Astrocyte (in vitro differentiated cells and primary cell): ENCODE measurements at regions not wholly inside any gene's neighbourhood (a gene's known extent, or its start where the extent isn't known, plus 50 kb on each side); places are given as distances from the start of the nearest gene placed in this dataset.
A peak's percentile ranks its signal among the peaks of the same experiment; 100 is the strongest.

Experiments used
- DNase-seq: peaks from one replicate; pipeline ENCODE4 v3.0.0-alpha.2; 2010; ENCODE audit warnings: low read depth
- FAIRE-seq: peaks from 2 replicates; lab custom pipeline; 2011; peaks lifted over from hg19 to GRCh38; lab: Jason Lieb, UNC
- H2AFZ ChIP-seq: 2 replicates; pipeline ENCODE4 v1.6.0; 2012; ENCODE audit warnings: low read depth, low read length, inconsistent platforms
- H3K27ac ChIP-seq: 2 replicates; pipeline ENCODE4 v1.5.1; 2011; ENCODE audit warnings: low read depth, low read length, inconsistent platforms
- H3K27me3 ChIP-seq: 2 replicates; pipeline ENCODE4 v1.6.0; 2011; ENCODE audit warnings: low read length, inconsistent platforms; ENCODE audit not compliant: insufficient read depth
- H3K36me3 ChIP-seq: 2 replicates; pipeline ENCODE4 v1.5.1; 2011; ENCODE audit warnings: low read length, inconsistent platforms; ENCODE audit not compliant: insufficient read depth
- H3K4me1 ChIP-seq: 2 replicates; pipeline ENCODE4 v1.5.1; 2011; ENCODE audit warnings: low read length, inconsistent platforms; ENCODE audit not compliant: insufficient read depth
- H3K4me2 ChIP-seq: 2 replicates; pipeline ENCODE4 v1.6.0; 2012; ENCODE audit warnings: low read length, inconsistent platforms
- H3K4me3 ChIP-seq: 2 replicates; pipeline ENCODE4 v1.5.1; 2011; ENCODE audit warnings: low read depth, mild to moderate bottlenecking, low read length, inconsistent platforms; ENCODE audit not compliant: insufficient read depth
- H3K79me2 ChIP-seq: 2 replicates; pipeline ENCODE4 v1.6.0; 2012; ENCODE audit warnings: mild to moderate bottlenecking, low read length, inconsistent platforms; ENCODE audit not compliant: insufficient read depth
- H3K9ac ChIP-seq: 2 replicates; pipeline ENCODE4 v1.6.0; 2012; ENCODE audit warnings: mild to moderate bottlenecking, low read length, inconsistent platforms
- H3K9me3 ChIP-seq: 2 replicates; pipeline ENCODE4 v1.5.1; 2012; ENCODE audit warnings: low read depth, mild to moderate bottlenecking, low read length, inconsistent platforms; ENCODE audit not compliant: insufficient read depth
- H4K20me1 ChIP-seq: 2 replicates; pipeline ENCODE4 v1.6.0; 2012; ENCODE audit warnings: low read length, inconsistent platforms; ENCODE audit not compliant: insufficient read depth
- H3K27ac Mint-ChIP-seq: one replicate; pipeline ENCODE4 v1.8.0; 2021; ENCODE audit warnings: mild to moderate bottlenecking, mixed read lengths; ENCODE audit not compliant: unreplicated experiment
- H3K27me3 Mint-ChIP-seq: one replicate; pipeline ENCODE4 v1.8.0; 2021; ENCODE audit warnings: low read depth, mixed read lengths; ENCODE audit not compliant: unreplicated experiment
- H3K36me3 Mint-ChIP-seq: one replicate; pipeline ENCODE4 v1.8.0; 2021; ENCODE audit warnings: low read depth, mixed read lengths; ENCODE audit not compliant: unreplicated experiment
- H3K4me1 Mint-ChIP-seq: one replicate; pipeline ENCODE4 v1.8.0; 2021; ENCODE audit warnings: low read depth, mixed read lengths; ENCODE audit not compliant: unreplicated experiment
- H3K4me3 Mint-ChIP-seq: one replicate; pipeline ENCODE4 v1.8.0; 2021; ENCODE audit warnings: mild to moderate bottlenecking, moderate library complexity, mixed read lengths; ENCODE audit not compliant: unreplicated experiment
- H3K9me3 Mint-ChIP-seq: one replicate; pipeline ENCODE4 v1.8.0; 2021; ENCODE audit warnings: mild to moderate bottlenecking, mixed read lengths; ENCODE audit not compliant: unreplicated experiment
- CTCF ChIP-seq: IDR thresholded peaks from 2 replicates; pipeline ENCODE4 v1.5.1; 2011; ENCODE audit warnings: low read depth, mild to moderate bottlenecking, inconsistent platforms, low read length, moderate library complexity; ENCODE audit not compliant: insufficient read depth
- EZH2 ChIP-seq: IDR thresholded peaks from 2 replicates; pipeline ENCODE4 v1.6.1; 2012; ENCODE audit warnings: mild to moderate bottlenecking, low read length, inconsistent platforms; ENCODE audit not compliant: insufficient read depth

DNA sequence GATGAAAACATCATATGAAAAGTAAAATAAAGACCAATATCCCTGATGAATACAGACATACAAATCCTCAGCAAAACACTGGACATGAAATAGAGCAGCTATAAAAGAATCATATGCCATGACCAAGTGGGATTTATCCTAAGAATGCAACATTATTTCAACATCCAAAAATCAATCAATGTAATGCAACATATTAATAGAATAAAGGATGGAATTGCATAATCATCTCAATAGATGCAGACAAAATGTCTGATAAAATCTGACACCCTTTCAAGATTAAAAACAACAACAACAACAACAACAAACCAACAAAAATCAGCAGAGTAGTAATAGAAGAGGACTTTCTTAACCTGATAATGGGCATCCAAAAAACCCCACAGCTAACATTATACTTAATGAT lies 63.8 kb upstream of the IL1R1 start:
- FAIRE-seq = peak; percentile 23
- DNase-seq = no peak
- TF ChIP-seq CTCF (no peak), EZH2 (no peak)

GRCh38 chr2:102080451-102081242 lies 61.9 kb upstream of the IL1R1 start:
- H2AFZ ChIP-seq = no peak overlapping the region
- Mint-ChIP-seq H3K9me3 (no peaks in the 10 kb centered on the region), H3K4me1 (peaks cover 34% of the 10 kb centered on the region), H3K36me3 (peaks cover 1% of the 10 kb centered on the region), H3K4me3 (no peak overlapping the region), H3K27ac (peak overlapping the region; percentile 90), H3K27me3 (no peaks in the 10 kb centered on the region)
- DNase-seq = peak; percentile 69
- no peak overlapping the region for H3K9ac ChIP-seq
- no peaks in the 10 kb centered on the region for H3K9me3 ChIP-seq
- no peak overlapping the region for H3K27ac ChIP-seq
- no peak for TF ChIP-seq EZH2
- TF ChIP-seq CTCF = no peak
- FAIRE-seq = peak; percentile 62
- peaks cover 13% of the 10 kb centered on the region for H3K4me1 ChIP-seq
- no peaks in the 10 kb centered on the region for H3K27me3 ChIP-seq
- H3K79me2 ChIP-seq = no peaks in the 10 kb centered on the region
- H3K36me3 ChIP-seq = no peaks in the 10 kb centered on the region
- no peaks in the 10 kb centered on the region for H4K20me1 ChIP-seq
- no peak overlapping the region for H3K4me2 ChIP-seq
- H3K4me3 ChIP-seq = no peak overlapping the region

More for the DNA sequence above, 63.8 kb upstream of the IL1R1 start:
- no peaks in the 10 kb centered on the region for H3K36me3 ChIP-seq
- no peaks in the 10 kb centered on the region for H3K79me2 ChIP-seq
- H3K4me3 ChIP-seq = no peak overlapping the region
- no peak overlapping the region for H3K9ac ChIP-seq
- no peaks in the 10 kb centered on the region for H4K20me1 ChIP-seq
- Mint-ChIP-seq H3K4me3 (no peak overlapping the region), H3K36me3 (peaks cover 1% of the 10 kb centered on the region), H3K4me1 (peaks cover 21% of the 10 kb centered on the region), H3K9me3 (no peaks in the 10 kb centered on the region), H3K27ac (no peak overlapping the region), H3K27me3 (no peaks in the 10 kb centered on the region)
- no peak overlapping the region for H3K4me2 ChIP-seq
- no peak overlapping the region for H2AFZ ChIP-seq
- no peaks in the 10 kb centered on the region for H3K9me3 ChIP-seq
- H3K27ac ChIP-seq = no peak overlapping the region
- H3K27me3 ChIP-seq = no peaks in the 10 kb centered on the region
- peaks cover 13% of the 10 kb centered on the region for H3K4me1 ChIP-seq

DNA sequence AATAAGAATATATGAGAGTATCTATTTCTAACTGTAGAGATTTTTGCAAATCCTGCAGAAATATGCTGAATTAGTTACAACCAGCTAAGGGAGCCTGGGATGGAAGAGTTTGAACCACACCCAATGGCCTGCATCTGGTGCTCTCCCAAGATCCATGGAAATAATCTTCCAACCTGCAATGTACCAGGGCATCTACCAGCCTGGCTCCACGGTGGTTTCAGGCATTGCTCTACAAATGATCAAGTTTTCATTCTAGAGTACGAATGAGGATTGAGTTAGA lies 61.4 kb upstream of the IL1R1 start:
- Mint-ChIP-seq H3K4me3 (no peak overlapping the region), H3K9me3 (no peaks in the 10 kb centered on the region), H3K27ac (no peak overlapping the region), H3K36me3 (peaks cover 1% of the 10 kb centered on the region), H3K27me3 (no peaks in the 10 kb centered on the region), H3K4me1 (peaks cover 34% of the 10 kb centered on the region)
- H3K9me3 ChIP-seq = no peaks in the 10 kb centered on the region
- TF ChIP-seq CTCF (no peak), EZH2 (no peak)
- DNase-seq (no peak), FAIRE-seq (no peak)
- no peak overlapping the region for H3K27ac ChIP-seq
- no peaks in the 10 kb centered on the region for H3K36me3 ChIP-seq
- H3K4me1 ChIP-seq = peaks cover 13% of the 10 kb centered on the region
- no peaks in the 10 kb centered on the region for H3K27me3 ChIP-seq
- no peak overlapping the region for H2AFZ ChIP-seq
- no peak overlapping the region for H3K9ac ChIP-seq
- no peaks in the 10 kb centered on the region for H4K20me1 ChIP-seq
- no peak overlapping the region for H3K4me2 ChIP-seq
- no peak overlapping the region for H3K4me3 ChIP-seq
- no peaks in the 10 kb centered on the region for H3K79me2 ChIP-seq
